DOHH2 (cell line): ENCODE measurements at regions not wholly inside any gene's neighbourhood (a gene's known extent, or its start where the extent isn't known, plus 50 kb on each side); places are given as distances from the start of the nearest gene placed in this dataset.

Experiments used
- H3F3A ChIP-seq: fragments of 200-600 bp; sonication (generic), shearing (Covaris generic); 2 replicates; pipeline ENCODE4 v1.6.0; 2016; ENCODE audit warnings: antibody characterized with exemption, mild to moderate bottlenecking; ENCODE audit not compliant: control insufficient read depth, insufficient read depth
- H3K27ac ChIP-seq: fragments of 200-600 bp; sonication (generic); 2 replicates; pipeline ENCODE4 v1.5.1; 2014; ENCODE audit warnings: low read depth, mild to moderate bottlenecking, low read length, moderate library complexity
- H3K27me3 ChIP-seq: fragments of 200-600 bp; sonication (generic); 2 replicates; pipeline ENCODE4 v1.6.1; 2014; ENCODE audit warnings: mild to moderate bottlenecking, low read length, mixed read lengths; ENCODE audit not compliant: control insufficient read depth
- H3K36me3 ChIP-seq: fragments of 200-600 bp; sonication (generic); 2 replicates; pipeline ENCODE4 v1.6.1; 2014; ENCODE audit warnings: mild to moderate bottlenecking, low read length, moderate library complexity, mixed read lengths; ENCODE audit not compliant: control insufficient read depth
- H3K4me1 ChIP-seq: fragments of 200-600 bp; sonication (generic); 2 replicates; pipeline ENCODE4 v1.6.1; 2014; ENCODE audit warnings: mild to moderate bottlenecking, low read length, mixed read lengths; ENCODE audit not compliant: control insufficient read depth
- H3K4me2 ChIP-seq: fragments of 200-600 bp; sonication (generic); 2 replicates; pipeline ENCODE4 v1.6.0; 2014; ENCODE audit warnings: mild to moderate bottlenecking, low read length, moderate library complexity
- H3K4me3 ChIP-seq: fragments of 200-600 bp; sonication (generic); 2 replicates; pipeline ENCODE4 v1.5.1; 2014; ENCODE audit warnings: mild to moderate bottlenecking, low read length, mixed read lengths
- H3K79me2 ChIP-seq: fragments of 200-600 bp; sonication (generic); 2 replicates; pipeline ENCODE4 v1.6.1; 2014; ENCODE audit warnings: mild to moderate bottlenecking, low read length, mixed read lengths; ENCODE audit not compliant: control insufficient read depth
- H3K9me2 ChIP-seq: fragments of 200-600 bp; sonication (generic); replicated peaks from 2 replicates; pipeline ENCODE4 v1.6.1; 2014; ENCODE audit warnings: mild to moderate bottlenecking, low read length, mixed read lengths; ENCODE audit not compliant: control insufficient read depth
- H3K9me3 ChIP-seq: fragments of 200-600 bp; sonication (generic); 2 replicates; pipeline ENCODE4 v1.6.1; 2014; ENCODE audit warnings: antibody characterized with exemption, low read length, mixed read lengths; ENCODE audit not compliant: control insufficient read depth, insufficient read depth
- H4K20me1 ChIP-seq: fragments of 200-600 bp; sonication (generic); 2 replicates; pipeline ENCODE4 v1.6.0; 2014; ENCODE audit warnings: low read depth, mild to moderate bottlenecking, antibody characterized with exemption, low read length, moderate library complexity; ENCODE audit not compliant: control insufficient read depth, insufficient read depth
- CTCF ChIP-seq: fragments of 200-600 bp; sonication (generic); IDR thresholded peaks from one replicate; pipeline ENCODE4 v1.5.1; 2014; ENCODE audit warnings: antibody characterized with exemption, mild to moderate bottlenecking, low read depth, low read length; ENCODE audit not compliant: poor library complexity, severe bottlenecking
- EZH2phosphoT487 ChIP-seq: fragments of 200-600 bp; sonication (generic); IDR thresholded peaks from 2 replicates; pipeline ENCODE4 v1.6.1; 2017; ENCODE audit warnings: borderline replicate concordance, mild to moderate bottlenecking, antibody characterized with exemption, low read length, moderate library complexity, mixed read lengths

- Histone ChIP-seq H3K4me1 (no peaks in the 10 kb centered on the region), H3K4me3 (no peak overlapping the region), H3F3A (no peaks in the 10 kb centered on the region), H3K9me2 (no peaks in the 10 kb centered on the region), H3K36me3 (no peaks in the 10 kb centered on the region), H4K20me1 (no peaks in the 10 kb centered on the region), H3K4me2 (no peak overlapping the region), H3K27me3 (no peaks in the 10 kb centered on the region), H3K79me2 (no peaks in the 10 kb centered on the region), H3K9me3 (no peaks in the 10 kb centered on the region), H3K27ac (no peak overlapping the region)
- TF ChIP-seq CTCF = no peak
- TF ChIP-seq EZH2phosphoT487 = no peak
These were observed 215.4 kb upstream of the ADGRL2 start for GRCh38 chr1:81585371-81585770.

DNA sequence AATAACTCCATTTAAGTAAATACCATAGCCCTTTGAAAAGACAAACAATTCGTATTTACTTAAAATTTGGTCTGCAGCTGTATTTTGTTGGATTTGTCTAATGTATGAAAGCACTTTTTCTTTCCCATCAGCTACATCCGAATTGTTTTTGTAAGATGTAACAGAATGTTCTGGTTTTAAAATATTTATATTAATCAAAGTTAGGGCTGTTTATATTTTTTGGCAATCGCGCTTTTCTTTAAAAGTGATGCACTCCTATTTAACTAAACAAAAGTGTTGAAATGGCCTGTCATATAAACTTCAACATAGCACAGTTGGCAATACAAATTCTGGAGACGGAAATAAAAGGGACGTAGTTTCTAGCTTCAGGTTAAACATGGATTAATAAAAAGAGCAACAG, 216.3 kb upstream of the ADGRL2 start:
- no peak overlapping the region for H3K4me3 ChIP-seq
- no peaks in the 10 kb centered on the region for H3K9me2 ChIP-seq
- no peaks in the 10 kb centered on the region for H4K20me1 ChIP-seq
- H3K27me3 ChIP-seq = no peaks in the 10 kb centered on the region
- H3F3A ChIP-seq = no peaks in the 10 kb centered on the region
- no peaks in the 10 kb centered on the region for H3K9me3 ChIP-seq
- TF ChIP-seq EZH2phosphoT487 (no peak), CTCF (no peak)
- no peaks in the 10 kb centered on the region for H3K36me3 ChIP-seq
- H3K27ac ChIP-seq = no peak overlapping the region
- no peak overlapping the region for H3K4me2 ChIP-seq
- H3K4me1 ChIP-seq = no peaks in the 10 kb centered on the region
- no peaks in the 10 kb centered on the region for H3K79me2 ChIP-seq

GRCh38 chr1:81583878-81584277, 216.9 kb upstream of the ADGRL2 start:
- TF ChIP-seq EZH2phosphoT487 (no peak), CTCF (no peak)
- no peaks in the 10 kb centered on the region for H3K79me2 ChIP-seq

DNA sequence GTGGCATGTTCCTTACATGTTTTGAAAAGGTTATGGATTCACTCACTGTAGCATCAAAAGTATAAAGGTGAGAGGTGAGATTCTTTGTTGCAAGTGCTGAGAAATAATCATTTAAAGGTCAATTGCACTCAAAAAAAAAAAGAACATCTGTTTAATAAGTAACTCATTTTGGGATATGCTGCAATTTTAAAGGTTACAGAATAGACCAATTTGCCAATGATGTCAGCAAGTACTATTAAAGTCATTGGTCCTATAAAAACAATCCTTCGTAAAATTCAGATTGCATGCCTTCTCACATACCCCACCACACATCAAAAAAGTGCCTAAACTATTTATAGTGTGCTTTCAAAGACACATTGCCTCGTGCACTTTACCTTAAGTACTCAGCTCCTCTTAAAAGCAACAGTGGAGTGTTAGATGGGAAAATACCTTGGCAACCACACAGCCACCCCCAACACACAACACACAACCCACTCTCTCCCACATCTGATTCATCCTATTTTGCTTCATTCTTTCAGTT, 218.2 kb upstream of the ADGRL2 start:
- H3K36me3 ChIP-seq = no peaks in the 10 kb centered on the region
- H3K9me2 ChIP-seq = no peaks in the 10 kb centered on the region
- no peaks in the 10 kb centered on the region for H3K9me3 ChIP-seq
- H3K4me1 ChIP-seq = no peaks in the 10 kb centered on the region
- H3K27ac ChIP-seq = no peak overlapping the region
- no peaks in the 10 kb centered on the region for H3F3A ChIP-seq
- H3K4me3 ChIP-seq = no peak overlapping the region
- H4K20me1 ChIP-seq = no peaks in the 10 kb centered on the region
- no peaks in the 10 kb centered on the region for H3K79me2 ChIP-seq
- no peak for TF ChIP-seq EZH2phosphoT487
- TF ChIP-seq CTCF = no peak
- H3K27me3 ChIP-seq = no peaks in the 10 kb centered on the region
- H3K4me2 ChIP-seq = no peak overlapping the region

More at GRCh38 chr1:81583878-81584277, 216.9 kb upstream of the ADGRL2 start:
- Histone ChIP-seq H3K9me2 (no peaks in the 10 kb centered on the region), H4K20me1 (no peaks in the 10 kb centered on the region), H3K4me3 (no peak overlapping the region), H3K4me1 (no peaks in the 10 kb centered on the region), H3K9me3 (no peaks in the 10 kb centered on the region), H3K27me3 (no peaks in the 10 kb centered on the region), H3F3A (no peaks in the 10 kb centered on the region), H3K36me3 (no peaks in the 10 kb centered on the region), H3K4me2 (no peak overlapping the region), H3K27ac (no peak overlapping the region)
